IPS DF 4.7 (cell line): ENCODE measurements at regions not wholly inside any gene's neighbourhood (a gene's known extent, or its start where the extent isn't known, plus 50 kb on each side); places are given as distances from the start of the nearest gene placed in this dataset.
A peak's percentile ranks its signal among the peaks of the same experiment; 100 is the strongest.
"Not testable (repeated sequence)": the region's sequence is repeated elsewhere in the genome, so short reads cannot be mapped to it uniquely, and the experiment has no call there.

Experiments used
- DNase-seq: peaks from one replicate; pipeline ENCODE4 v3.0.0-alpha.2; 2013; ENCODE audit warnings: low spot score; ENCODE audit errors: extremely low read depth

GRCh38 chr3:30465454-30465853, 140.9 kb upstream of the TGFBR2 start:
- no peak for DNase-seq

GRCh38 chr3:30467596-30468238, 138.7 kb upstream of the TGFBR2 start:
- no peak for DNase-seq

- DNase-seq = no peak
Observed at GRCh38 chr3:30469133-30469532, 137.3 kb upstream of the TGFBR2 start.

- no peak for DNase-seq
Observed at GRCh38 chr3:30470496-30470895, 135.9 kb upstream of the TGFBR2 start.

GRCh38 chr3:30471066-30471465, 135.3 kb upstream of the TGFBR2 start:
- no peak for DNase-seq

- DNase-seq = no peak
Observed at GRCh38 chr3:30471796-30472489, 134.5 kb upstream of the TGFBR2 start.

GRCh38 chr3:30473374-30474051, 132.9 kb upstream of the TGFBR2 start:
- DNase-seq = no peak

- no peak for DNase-seq
Observed at GRCh38 chr3:30474371-30474770, 132.0 kb upstream of the TGFBR2 start.

GRCh38 chr3:30475038-30475808, 131.2 kb upstream of the TGFBR2 start:
- DNase-seq = peak; percentile 5

- DNase-seq = no peak
Observed at GRCh38 chr3:30475809-30476178, 130.6 kb upstream of the TGFBR2 start.

GRCh38 chr3:30476368-30477084, 129.9 kb upstream of the TGFBR2 start:
- no peak for DNase-seq

- no peak for DNase-seq
Observed at GRCh38 chr3:30477149-30477921, 129.1 kb upstream of the TGFBR2 start.

GRCh38 chr3:30479737-30480136, 126.7 kb upstream of the TGFBR2 start:
- not testable (repeated sequence) for DNase-seq

- not testable (repeated sequence) for DNase-seq
Observed at GRCh38 chr3:30480156-30480555, 126.2 kb upstream of the TGFBR2 start.

GRCh38 chr3:30480587-30480986, 125.8 kb upstream of the TGFBR2 start:
- DNase-seq = no peak

- no peak for DNase-seq
Observed at GRCh38 chr3:30481241-30481640, 125.2 kb upstream of the TGFBR2 start.

GRCh38 chr3:30484229-30484628, 122.2 kb upstream of the TGFBR2 start:
- DNase-seq = not testable (repeated sequence)

- no peak for DNase-seq
Observed at GRCh38 chr3:30486368-30486767, 120.0 kb upstream of the TGFBR2 start.

GRCh38 chr3:30488070-30488756, 118.2 kb upstream of the TGFBR2 start:
- no peak for DNase-seq
